IPS DF 4.7 (cell line): ENCODE measurements at regions not wholly inside any gene's neighbourhood (a gene's known extent, or its start where the extent isn't known, plus 50 kb on each side); places are given as distances from the start of the nearest gene placed in this dataset.
"Not testable (repeated sequence)": the region's sequence is repeated elsewhere in the genome, so short reads cannot be mapped to it uniquely, and the experiment has no call there.

Source experiments
- DNase-seq: peaks from one replicate; pipeline ENCODE4 v3.0.0-alpha.2; 2013; ENCODE audit warnings: low spot score; ENCODE audit errors: extremely low read depth

- DNase-seq: peak; percentile 25
Observed at GRCh38 chr7:34463830-34464229, 194.2 kb upstream of the NPSR1 start.

- no peak for DNase-seq
Observed at GRCh38 chr7:34471844-34472243, 186.2 kb upstream of the NPSR1 start.

- no peak for DNase-seq
Observed at GRCh38 chr7:34486371-34486770, 171.6 kb upstream of the NPSR1 start.

- DNase-seq: no peak
Observed at GRCh38 chr7:34487391-34488115, 170.5 kb upstream of the NPSR1 start.

- DNase-seq: no peak
Observed at GRCh38 chr7:34488766-34489165, 169.3 kb upstream of the NPSR1 start.

GRCh38 chr7:34491899-34492298 lies 166.1 kb upstream of the NPSR1 start:
- no peak for DNase-seq

- no peak for DNase-seq
Observed at GRCh38 chr7:34493752-34494151, 164.3 kb upstream of the NPSR1 start.

- DNase-seq: no peak
Observed at GRCh38 chr7:34497153-34497777, 160.8 kb upstream of the NPSR1 start.

GRCh38 chr7:34501156-34501555 lies 156.9 kb upstream of the NPSR1 start:
- DNase-seq: no peak

GRCh38 chr7:34507191-34507590 lies 150.8 kb upstream of the NPSR1 start:
- no peak for DNase-seq

GRCh38 chr7:34523226-34523918 lies 134.6 kb upstream of the NPSR1 start:
- DNase-seq: no peak

GRCh38 chr7:34530259-34530658 lies 127.8 kb upstream of the NPSR1 start:
- no peak for DNase-seq

- DNase-seq: no peak
Observed at GRCh38 chr7:34539003-34539402, 119.0 kb upstream of the NPSR1 start.

GRCh38 chr7:34544621-34545020 lies 113.4 kb upstream of the NPSR1 start:
- DNase-seq: no peak

GRCh38 chr7:34550996-34551395 lies 107.0 kb upstream of the NPSR1 start:
- no peak for DNase-seq

GRCh38 chr7:34552502-34552901 lies 105.5 kb upstream of the NPSR1 start:
- DNase-seq: no peak

- DNase-seq: no peak
Observed at GRCh38 chr7:34558022-34558421, 100.0 kb upstream of the NPSR1 start.

- DNase-seq: no peak
Observed at GRCh38 chr7:34564091-34564490, 93.9 kb upstream of the NPSR1 start.

- DNase-seq: no peak
Observed at GRCh38 chr7:34567906-34568305, 90.1 kb upstream of the NPSR1 start.

- no peak for DNase-seq
Observed at GRCh38 chr7:34569975-34570699, 87.9 kb upstream of the NPSR1 start.

GRCh38 chr7:34575006-34575405 lies 83.0 kb upstream of the NPSR1 start:
- DNase-seq: no peak

GRCh38 chr7:34577934-34578333 lies 80.1 kb upstream of the NPSR1 start:
- DNase-seq: not testable (repeated sequence)
